Transverse colon (tissue), 4 donors: ENCODE measurements at regions not wholly inside any gene's neighbourhood (a gene's known extent, or its start where the extent isn't known, plus 50 kb on each side); places are given as distances from the start of the nearest gene placed in this dataset.

Experiments
- CTCF ChIP-seq, 5 experiments: fragments of 200-600 bp in 3 of 5; fragments of 450-650 bp in 2 of 5; sonication (generic) in 3 of 5; IDR thresholded peaks; 1 replicate in 2 of 5; 2 replicates in 3 of 5; pipeline ENCODE4 v1.5.1; 2016 to 2017; ENCODE audit warnings: antibody characterized with exemption in 5 of 5, inconsistent platforms in 3 of 5, mild to moderate bottlenecking in 2 of 5, moderate library complexity in 1 of 5
- EP300 ChIP-seq: sonication (generic); formaldehyde crosslinking; IDR thresholded peaks from one replicate; pipeline ENCODE4 v1.6.1; 2017; ENCODE audit warnings: antibody characterized with exemption, low read depth
- POLR2A ChIP-seq: fragments of 450-650 bp; IDR thresholded peaks from one replicate; pipeline ENCODE4 v1.6.1; 2016; ENCODE audit warnings: antibody characterized with exemption, mild to moderate bottlenecking, moderate library complexity
- POLR2AphosphoS5 ChIP-seq, 3 donors: sonication (generic); formaldehyde crosslinking; IDR thresholded peaks; one replicate each; pipeline ENCODE4 v1.6.1; 2016; ENCODE audit warnings: antibody characterized with exemption in 3 of 3

DNA sequence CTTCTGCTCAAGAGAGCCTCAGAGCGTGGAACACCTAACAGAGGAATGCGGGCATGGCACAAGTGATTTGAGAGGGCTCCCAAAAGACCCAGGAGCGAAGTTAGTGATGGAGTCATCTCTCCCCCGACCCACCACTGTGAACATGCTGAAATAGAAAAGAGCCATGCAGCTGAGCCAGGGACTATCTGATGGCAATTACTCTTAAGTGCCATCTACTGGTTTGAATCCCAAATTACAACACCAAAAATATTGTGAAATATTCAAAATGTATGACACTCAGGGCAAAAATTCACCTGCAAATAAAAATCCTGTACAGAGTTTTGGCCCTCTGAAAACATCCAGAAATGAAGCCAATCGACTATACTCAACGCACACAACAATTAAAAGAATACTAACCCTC is 2038.9 kb upstream of the ADGRL3 start:
- TF ChIP-seq CTCF (IDR thresholded peaks at IDR 0.05) (no peak), POLR2AphosphoS5 (IDR thresholded peaks at IDR 0.05) (no peak), POLR2A (no peak), EP300 (no peak)
